ENCODE measurements at regions not wholly inside any gene's neighbourhood (a gene's known extent, or its start where the extent isn't known, plus 50 kb on each side); places are given as distances from the start of the nearest gene placed in this dataset.

DNA sequence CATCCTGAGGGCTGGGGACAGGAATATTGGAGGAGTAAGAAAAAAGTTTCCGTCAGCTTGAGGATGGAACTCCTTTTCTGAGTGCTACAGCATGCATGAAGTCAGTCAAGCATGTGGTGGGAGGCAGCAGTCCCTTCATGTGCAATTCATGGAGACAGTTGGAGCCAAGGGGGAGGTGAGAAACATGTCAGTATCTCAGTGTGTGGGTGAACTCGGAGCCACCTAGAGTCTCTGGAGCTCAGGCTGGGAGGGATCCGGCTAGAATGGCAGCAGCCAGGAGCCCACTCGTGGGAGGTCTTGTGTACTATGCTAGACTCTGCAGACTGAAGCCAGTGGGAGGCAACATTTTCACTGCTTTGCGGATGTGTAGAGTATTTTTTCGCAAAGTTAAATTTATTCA is 60.3 kb downstream of the AVPR1A start:
- Histone ChIP-seq H3K4me3 (ENCODE audit: low read length) (no peak overlapping the region), H3K4me1 (ENCODE audit: control insufficient read depth, insufficient read depth, low read length) (peaks cover 9% of the 10 kb centered on the region), H3K27me3 (ENCODE audit: control insufficient read depth, insufficient read depth, low read length) (no peaks in the 10 kb centered on the region), H3K36me3 (ENCODE audit: control insufficient read depth, insufficient read depth, low read length) (no peaks in the 10 kb centered on the region), H3K9ac (ENCODE audit: low read length) (no peak overlapping the region), H3K9me3 (ENCODE audit: control insufficient read depth, low read length) (no peaks in the 10 kb centered on the region)

DNA sequence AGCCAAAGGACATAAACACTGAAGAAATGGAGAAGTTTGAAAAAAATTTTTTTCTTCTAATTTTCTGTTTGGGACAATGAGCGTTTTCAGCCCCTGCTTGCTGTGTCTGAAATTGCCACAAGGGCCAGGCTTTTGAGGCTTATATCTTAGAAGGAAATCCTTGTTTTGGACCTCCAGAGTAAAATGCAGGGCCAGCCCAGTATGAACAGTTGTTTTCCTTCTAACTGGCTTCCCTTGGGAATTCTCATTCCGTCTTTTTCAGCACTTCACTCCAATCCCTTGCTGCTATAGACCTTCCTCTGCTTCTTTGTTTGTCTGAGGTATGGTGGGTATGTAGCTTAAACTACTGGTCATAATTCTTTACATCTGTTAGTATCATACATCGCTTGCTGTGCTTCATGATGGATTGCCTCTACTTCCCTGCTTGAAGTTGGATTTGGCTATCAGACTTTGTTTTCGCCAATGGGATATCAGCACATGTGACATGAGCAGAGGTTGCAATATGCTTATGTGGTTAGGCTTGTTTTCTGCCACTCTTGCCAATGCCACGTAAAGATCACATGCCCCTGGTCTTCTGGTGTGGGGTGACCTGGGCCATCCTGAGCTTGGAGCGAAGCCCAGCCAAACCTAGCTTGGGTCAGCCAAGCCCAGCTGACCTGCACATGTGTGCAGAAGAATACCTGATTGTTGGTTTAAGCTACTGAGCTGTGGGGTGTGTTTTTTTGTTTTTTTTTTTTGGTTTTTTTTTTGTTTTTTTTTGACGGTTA is 64.7 kb downstream of the AVPR1A start:
- H3K9me3 ChIP-seq (ENCODE audit: control insufficient read depth, low read length) = no peaks in the 10 kb centered on the region
- H3K4me1 ChIP-seq (ENCODE audit: control insufficient read depth, insufficient read depth, low read length) = peaks cover 20% of the 10 kb centered on the region
- no peak overlapping the region for H3K4me3 ChIP-seq (ENCODE audit: low read length)
- no peak overlapping the region for H3K9ac ChIP-seq (ENCODE audit: low read length)
- no peaks in the 10 kb centered on the region for H3K27me3 ChIP-seq (ENCODE audit: control insufficient read depth, insufficient read depth, low read length)
- H3K36me3 ChIP-seq (ENCODE audit: control insufficient read depth, insufficient read depth, low read length) = no peaks in the 10 kb centered on the region

DNA sequence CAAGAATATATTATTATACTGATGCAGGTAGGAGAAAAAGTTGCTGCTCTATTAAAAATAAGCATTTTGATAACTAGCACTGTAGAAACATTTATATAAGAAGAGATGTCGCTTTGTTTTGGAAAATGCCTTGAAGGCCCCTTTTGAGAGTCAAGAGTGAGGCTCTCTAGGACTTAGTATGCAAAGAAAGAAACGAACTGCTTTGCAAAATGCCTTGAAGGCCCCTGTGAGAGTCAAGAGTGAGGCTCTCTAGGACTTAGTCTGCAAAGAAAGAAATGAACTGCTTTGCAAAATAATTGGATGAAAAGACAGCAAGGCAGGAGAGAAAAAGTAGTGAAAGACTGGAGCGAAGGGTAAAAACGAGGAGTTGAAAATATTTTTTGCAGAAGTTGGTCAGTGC is 65.9 kb downstream of the AVPR1A start:
- no peak overlapping the region for H3K9ac ChIP-seq (ENCODE audit: low read length)
- no peaks in the 10 kb centered on the region for H3K9me3 ChIP-seq (ENCODE audit: control insufficient read depth, low read length)
- H3K4me3 ChIP-seq (ENCODE audit: low read length) = no peak overlapping the region
- H3K27me3 ChIP-seq (ENCODE audit: control insufficient read depth, insufficient read depth, low read length) = no peaks in the 10 kb centered on the region
- peaks cover 28% of the 10 kb centered on the region for H3K4me1 ChIP-seq (ENCODE audit: control insufficient read depth, insufficient read depth, low read length)
- no peaks in the 10 kb centered on the region for H3K36me3 ChIP-seq (ENCODE audit: control insufficient read depth, insufficient read depth, low read length)

DNA sequence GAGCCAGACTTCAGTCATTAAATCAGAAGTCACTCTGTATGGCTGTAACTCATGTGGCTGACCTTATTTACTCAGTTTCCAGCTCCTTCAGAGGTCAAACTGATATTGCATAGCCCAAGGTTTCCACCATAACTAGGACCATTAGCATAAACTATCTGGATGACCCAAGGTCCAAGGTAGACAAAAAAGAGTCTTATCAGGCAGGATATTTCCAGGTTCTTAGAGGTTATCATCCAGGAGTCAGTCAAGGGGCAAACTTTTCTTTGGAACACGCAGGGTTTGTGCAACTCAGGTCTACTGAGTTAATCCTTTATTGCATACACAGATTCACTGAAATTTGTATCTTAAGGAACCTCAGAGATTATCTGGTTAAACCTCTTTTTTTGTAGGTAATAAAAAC is 66.5 kb downstream of the AVPR1A start:
- no peak overlapping the region for H3K9ac ChIP-seq (ENCODE audit: low read length)
- no peaks in the 10 kb centered on the region for H3K27me3 ChIP-seq (ENCODE audit: control insufficient read depth, insufficient read depth, low read length)
- no peaks in the 10 kb centered on the region for H3K9me3 ChIP-seq (ENCODE audit: control insufficient read depth, low read length)
- no peaks in the 10 kb centered on the region for H3K36me3 ChIP-seq (ENCODE audit: control insufficient read depth, insufficient read depth, low read length)
- no peak overlapping the region for H3K4me3 ChIP-seq (ENCODE audit: low read length)
- H3K4me1 ChIP-seq (ENCODE audit: control insufficient read depth, insufficient read depth, low read length) = peaks cover 34% of the 10 kb centered on the region

DNA sequence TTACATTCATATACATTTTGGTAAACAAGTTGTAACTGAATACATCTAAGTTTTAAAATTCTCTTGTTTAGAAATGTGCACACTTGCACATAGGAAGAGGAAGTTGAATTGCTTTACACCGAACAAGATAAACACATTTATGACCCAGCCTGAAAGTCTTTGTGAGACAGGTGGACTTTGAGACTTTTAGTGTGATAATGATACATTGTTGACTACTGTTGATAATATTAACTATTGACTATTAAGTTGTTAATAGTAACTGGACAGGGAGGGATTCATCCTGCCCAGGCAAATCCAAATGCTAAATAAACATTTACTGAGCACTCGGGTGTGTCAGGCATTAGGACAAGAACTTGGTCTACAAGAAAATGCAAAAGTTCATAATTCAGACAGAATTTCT is 68.0 kb downstream of the AVPR1A start:
- peaks cover 36% of the 10 kb centered on the region for H3K4me1 ChIP-seq (ENCODE audit: control insufficient read depth, insufficient read depth, low read length)

DNA sequence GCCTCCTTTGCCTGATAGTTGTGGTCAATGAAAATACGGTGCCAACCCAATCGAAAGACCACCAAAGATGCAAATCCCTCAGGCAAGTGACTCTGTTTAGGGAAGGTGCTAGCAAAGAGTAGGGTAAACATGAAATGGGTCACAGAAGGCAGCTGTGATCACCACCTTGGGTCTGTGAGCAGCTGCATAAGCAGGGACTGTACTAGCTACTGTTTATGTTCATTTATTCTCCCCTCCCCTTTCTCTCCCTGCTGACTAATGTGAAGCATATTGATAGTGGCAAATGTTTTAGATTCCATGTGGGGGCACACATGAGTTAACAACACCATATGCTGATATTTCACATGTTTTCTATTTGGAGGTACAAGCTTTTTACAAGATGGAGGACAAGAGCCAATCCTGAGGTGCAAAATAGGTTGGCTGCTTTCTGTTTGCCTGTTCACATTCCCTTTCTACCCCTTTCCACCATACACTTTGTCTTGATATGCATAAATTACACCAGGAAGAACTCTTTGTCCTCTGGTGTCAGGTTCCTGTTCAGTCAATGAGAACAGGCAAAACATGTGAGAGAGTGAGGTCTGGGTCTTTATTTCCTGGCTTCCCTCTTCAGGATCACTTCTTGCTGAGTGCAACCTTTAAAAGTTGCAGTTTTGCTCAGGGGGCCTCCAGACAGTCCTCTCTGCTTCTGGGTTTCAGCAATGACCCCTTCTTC is 71.1 kb downstream of the AVPR1A start:
- Histone ChIP-seq H3K27me3 (ENCODE audit: control insufficient read depth, insufficient read depth, low read length) (no peaks in the 10 kb centered on the region), H3K36me3 (ENCODE audit: control insufficient read depth, insufficient read depth, low read length) (no peaks in the 10 kb centered on the region), H3K4me3 (ENCODE audit: low read length) (peak overlapping the region; percentile 6), H3K9ac (ENCODE audit: low read length) (no peak overlapping the region), H3K9me3 (ENCODE audit: control insufficient read depth, low read length) (no peaks in the 10 kb centered on the region), H3K4me1 (ENCODE audit: control insufficient read depth, insufficient read depth, low read length) (peaks cover 30% of the 10 kb centered on the region)

More for the DNA sequence above, 68.0 kb downstream of the AVPR1A start:
- no peaks in the 10 kb centered on the region for H3K27me3 ChIP-seq (ENCODE audit: control insufficient read depth, insufficient read depth, low read length)
- H3K9ac ChIP-seq (ENCODE audit: low read length) = no peak overlapping the region
- H3K4me3 ChIP-seq (ENCODE audit: low read length) = no peak overlapping the region
- no peaks in the 10 kb centered on the region for H3K36me3 ChIP-seq (ENCODE audit: control insufficient read depth, insufficient read depth, low read length)
- H3K9me3 ChIP-seq (ENCODE audit: control insufficient read depth, low read length) = no peaks in the 10 kb centered on the region

DNA sequence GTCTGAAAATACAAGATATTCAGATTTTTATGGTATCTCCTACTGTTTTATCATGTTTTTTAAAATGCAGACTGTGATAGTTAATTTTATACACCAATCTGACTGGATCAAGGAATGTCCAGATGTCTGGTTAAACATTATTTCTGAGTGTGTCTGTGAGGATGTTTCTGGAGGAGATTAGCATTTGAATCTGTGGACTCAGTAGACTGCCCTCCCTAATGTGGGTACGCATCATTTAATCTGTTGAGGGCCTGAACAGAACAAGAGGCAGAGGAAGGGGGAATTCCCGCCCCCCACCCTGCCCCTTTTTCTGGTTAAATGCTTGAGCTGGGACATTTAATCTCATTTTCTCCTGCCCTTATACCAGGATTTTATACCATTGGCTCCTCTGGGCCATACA is 72.1 kb downstream of the AVPR1A start:
- H3K36me3 ChIP-seq (ENCODE audit: control insufficient read depth, insufficient read depth, low read length) = no peaks in the 10 kb centered on the region
- H3K9me3 ChIP-seq (ENCODE audit: control insufficient read depth, low read length) = no peaks in the 10 kb centered on the region
- no peak overlapping the region for H3K4me3 ChIP-seq (ENCODE audit: low read length)
- no peak overlapping the region for H3K9ac ChIP-seq (ENCODE audit: low read length)
- H3K4me1 ChIP-seq (ENCODE audit: control insufficient read depth, insufficient read depth, low read length) = peaks cover 23% of the 10 kb centered on the region
- H3K27me3 ChIP-seq (ENCODE audit: control insufficient read depth, insufficient read depth, low read length) = no peaks in the 10 kb centered on the region

DNA sequence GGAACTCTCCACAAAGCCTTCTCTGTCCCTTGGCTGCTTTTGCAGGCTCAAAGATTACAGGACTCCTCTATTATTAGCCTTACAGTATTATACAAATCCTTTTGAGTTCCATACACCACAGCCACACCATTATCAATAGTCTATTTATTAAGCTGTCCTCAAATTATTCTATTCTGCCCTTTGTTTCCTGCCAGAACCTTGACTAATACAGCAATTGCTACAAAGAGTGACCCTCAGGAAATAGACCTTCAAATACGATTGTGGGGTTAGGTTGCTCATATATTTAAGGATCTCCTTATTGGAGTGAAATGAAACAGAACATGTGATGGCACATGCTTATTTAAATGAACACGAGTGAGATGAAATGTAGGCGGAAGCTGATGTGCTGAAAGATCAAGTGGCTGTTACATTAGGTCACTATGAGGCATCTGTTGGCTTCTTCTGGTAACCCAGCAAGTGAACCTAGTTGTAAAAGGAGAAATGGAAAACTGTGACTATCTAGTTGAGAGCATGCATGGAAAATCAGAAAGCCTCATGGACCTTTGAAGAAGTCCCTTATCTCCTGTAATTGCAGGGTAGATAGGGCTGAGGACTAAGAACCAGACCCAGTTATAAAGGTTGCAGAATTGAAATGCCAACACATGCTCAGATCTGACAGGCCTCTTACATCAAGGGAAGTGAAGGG is 75.5 kb downstream of the AVPR1A start:
- Histone ChIP-seq H3K36me3 (ENCODE audit: control insufficient read depth, insufficient read depth, low read length) (no peaks in the 10 kb centered on the region), H3K9me3 (ENCODE audit: control insufficient read depth, low read length) (no peaks in the 10 kb centered on the region), H3K9ac (ENCODE audit: low read length) (no peak overlapping the region), H3K4me3 (ENCODE audit: low read length) (no peak overlapping the region), H3K4me1 (ENCODE audit: control insufficient read depth, insufficient read depth, low read length) (peaks cover 12% of the 10 kb centered on the region), H3K27me3 (ENCODE audit: control insufficient read depth, insufficient read depth, low read length) (no peaks in the 10 kb centered on the region)

DNA sequence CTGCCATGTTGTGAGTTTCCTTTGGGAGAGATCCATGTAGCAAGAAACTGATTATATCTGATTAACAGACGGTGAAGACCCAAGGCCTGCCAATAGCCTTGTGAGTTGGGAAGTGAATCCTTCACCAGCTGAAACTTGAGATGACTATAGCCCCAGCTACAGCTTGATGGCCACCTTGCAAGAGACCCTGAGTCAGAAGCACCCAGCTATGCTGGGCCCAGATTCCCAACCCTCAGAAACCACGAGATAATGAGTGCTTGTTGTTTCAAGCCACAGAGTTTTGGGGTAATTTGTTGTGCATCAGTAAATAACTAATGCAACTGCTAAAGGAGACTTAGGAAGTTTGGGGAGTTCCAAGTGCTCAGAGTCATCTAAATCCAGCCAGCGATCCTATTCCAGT is 80.3 kb downstream of the AVPR1A start:
- H3K36me3 ChIP-seq (ENCODE audit: control insufficient read depth, insufficient read depth, low read length) = no peaks in the 10 kb centered on the region
- no peak overlapping the region for H3K9ac ChIP-seq (ENCODE audit: low read length)
- no peak overlapping the region for H3K4me3 ChIP-seq (ENCODE audit: low read length)
- H3K4me1 ChIP-seq (ENCODE audit: control insufficient read depth, insufficient read depth, low read length) = no peaks in the 10 kb centered on the region
- H3K9me3 ChIP-seq (ENCODE audit: control insufficient read depth, low read length) = no peaks in the 10 kb centered on the region
- no peaks in the 10 kb centered on the region for H3K27me3 ChIP-seq (ENCODE audit: control insufficient read depth, insufficient read depth, low read length)

DNA sequence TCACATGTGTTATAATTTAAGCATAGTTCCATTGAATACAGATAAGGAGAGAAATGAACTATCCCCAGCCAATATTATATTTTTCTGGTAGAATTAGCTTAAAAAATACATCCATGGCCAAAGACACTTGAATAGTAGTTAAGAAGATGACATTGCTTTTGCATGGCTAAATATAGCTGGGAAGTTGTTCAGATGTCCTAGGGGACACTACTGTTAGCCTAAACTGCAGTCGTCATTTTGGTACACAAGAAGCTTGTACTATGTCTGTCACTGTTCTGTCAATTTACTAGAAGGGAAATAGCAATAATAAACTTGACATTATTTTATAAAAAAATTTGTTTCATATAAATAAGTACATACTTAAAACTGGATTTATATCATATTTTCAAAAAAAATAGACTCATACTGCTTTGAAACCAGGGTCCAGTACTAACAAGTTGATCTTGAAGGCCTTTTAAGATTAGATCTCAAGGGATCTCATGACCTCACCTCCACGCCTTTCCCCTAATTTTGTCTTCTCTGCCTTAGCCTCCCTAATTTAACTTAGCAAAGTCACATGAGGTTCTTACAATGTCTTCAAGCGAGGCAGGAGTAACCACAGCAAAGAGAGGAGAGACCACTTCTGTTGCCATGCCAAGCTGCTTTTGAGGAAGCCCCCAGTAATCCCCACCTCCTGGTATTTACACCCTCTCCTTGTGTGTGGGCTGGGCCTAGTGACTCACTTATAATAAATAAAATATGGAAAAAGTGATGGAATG is 81.0 kb downstream of the AVPR1A start:
- Histone ChIP-seq H3K9ac (ENCODE audit: low read length) (no peak overlapping the region), H3K9me3 (ENCODE audit: control insufficient read depth, low read length) (no peaks in the 10 kb centered on the region), H3K4me1 (ENCODE audit: control insufficient read depth, insufficient read depth, low read length) (no peaks in the 10 kb centered on the region), H3K36me3 (ENCODE audit: control insufficient read depth, insufficient read depth, low read length) (no peaks in the 10 kb centered on the region), H3K27me3 (ENCODE audit: control insufficient read depth, insufficient read depth, low read length) (no peaks in the 10 kb centered on the region), H3K4me3 (ENCODE audit: low read length) (no peak overlapping the region)

DNA sequence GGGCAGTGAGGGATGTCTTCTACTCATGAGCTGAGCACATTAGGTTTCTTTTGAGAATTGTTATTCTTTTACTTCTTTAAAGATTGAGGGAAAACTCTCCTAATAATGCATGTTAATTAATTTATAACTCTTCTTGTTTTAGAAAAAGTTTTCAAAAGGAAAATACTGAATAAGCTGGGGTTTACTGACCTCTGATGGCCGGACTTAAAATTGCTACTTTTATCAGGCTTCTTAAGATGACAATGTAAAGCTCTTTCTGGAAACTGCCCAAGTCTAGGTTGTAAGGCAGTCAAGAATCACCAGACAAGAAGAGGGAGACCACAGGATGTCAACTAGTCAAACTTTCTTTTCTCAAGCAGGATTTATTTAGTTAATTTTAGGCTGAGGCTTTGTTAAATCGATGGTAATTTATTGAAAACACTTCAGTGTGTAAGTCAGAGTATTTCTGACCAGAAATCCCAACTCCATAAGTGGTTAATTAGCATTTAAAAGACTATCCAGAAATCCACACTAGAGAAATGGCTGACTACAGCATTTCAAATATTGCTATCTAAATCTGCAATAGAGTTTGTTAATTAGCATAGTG is 82.1 kb downstream of the AVPR1A start:
- H3K27me3 ChIP-seq (ENCODE audit: control insufficient read depth, insufficient read depth, low read length) = no peaks in the 10 kb centered on the region
- no peak overlapping the region for H3K9ac ChIP-seq (ENCODE audit: low read length)
- H3K4me3 ChIP-seq (ENCODE audit: low read length) = no peak overlapping the region
- H3K36me3 ChIP-seq (ENCODE audit: control insufficient read depth, insufficient read depth, low read length) = no peaks in the 10 kb centered on the region
- no peaks in the 10 kb centered on the region for H3K4me1 ChIP-seq (ENCODE audit: control insufficient read depth, insufficient read depth, low read length)
- H3K9me3 ChIP-seq (ENCODE audit: control insufficient read depth, low read length) = no peaks in the 10 kb centered on the region

Data from mucosa of stomach (tissue), 1 donor.